ENCODE measurements at regions not wholly inside any gene's neighbourhood (a gene's known extent, or its start where the extent isn't known, plus 50 kb on each side); places are given as distances from the start of the nearest gene placed in this dataset.

GRCh38 chr20:50315586-50316551 lies 125.2 kb downstream of the CEBPB start:
- Histone ChIP-seq H3K9me3 (ENCODE audit: low read length) (0 out of 2 replicates have a peak, but pooled peaks cover 4% of the 10 kb centered on the region), H3K4me3 (ENCODE audit: low read depth, low read length, poor library complexity, severe bottlenecking) (no peak overlapping the region), H3K9me2 (ENCODE audit: low read depth, low read length) (no peaks in the 10 kb centered on the region), H3K27ac (ENCODE audit: low read depth, low read length, poor library complexity, severe bottlenecking) (no peak overlapping the region), H3F3A (ENCODE audit: insufficient read depth, low read length) (no peaks in the 10 kb centered on the region), H3K36me3 (ENCODE audit: insufficient read depth, low read length) (no peaks in the 10 kb centered on the region), H4K20me1 (ENCODE audit: insufficient read depth, low read length) (no peaks in the 10 kb centered on the region), H2AFZ (ENCODE audit: low read length) (no peak overlapping the region), H3K4me2 (ENCODE audit: low read length) (no peak overlapping the region), H3K4me1 (ENCODE audit: insufficient read depth, low read length, severe bottlenecking) (no peaks in the 10 kb centered on the region), H3K9ac (ENCODE audit: low read length) (no peak overlapping the region), H3K27me3 (ENCODE audit: insufficient read depth, low read length) (peaks cover 21% of the 10 kb centered on the region), H3K79me2 (ENCODE audit: insufficient read depth, low read length) (no peaks in the 10 kb centered on the region)
- TF ChIP-seq, protein P1, sequence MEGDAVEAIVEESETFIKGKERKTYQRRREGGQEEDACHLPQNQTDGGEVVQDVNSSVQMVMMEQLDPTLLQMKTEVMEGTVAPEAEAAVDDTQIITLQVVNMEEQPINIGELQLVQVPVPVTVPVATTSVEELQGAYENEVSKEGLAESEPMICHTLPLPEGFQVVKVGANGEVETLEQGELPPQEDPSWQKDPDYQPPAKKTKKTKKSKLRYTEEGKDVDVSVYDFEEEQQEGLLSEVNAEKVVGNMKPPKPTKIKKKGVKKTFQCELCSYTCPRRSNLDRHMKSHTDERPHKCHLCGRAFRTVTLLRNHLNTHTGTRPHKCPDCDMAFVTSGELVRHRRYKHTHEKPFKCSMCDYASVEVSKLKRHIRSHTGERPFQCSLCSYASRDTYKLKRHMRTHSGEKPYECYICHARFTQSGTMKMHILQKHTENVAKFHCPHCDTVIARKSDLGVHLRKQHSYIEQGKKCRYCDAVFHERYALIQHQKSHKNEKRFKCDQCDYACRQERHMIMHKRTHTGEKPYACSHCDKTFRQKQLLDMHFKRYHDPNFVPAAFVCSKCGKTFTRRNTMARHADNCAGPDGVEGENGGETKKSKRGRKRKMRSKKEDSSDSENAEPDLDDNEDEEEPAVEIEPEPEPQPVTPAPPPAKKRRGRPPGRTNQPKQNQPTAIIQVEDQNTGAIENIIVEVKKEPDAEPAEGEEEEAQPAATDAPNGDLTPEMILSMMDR (IDR thresholded peaks at IDR 0.05; ENCODE audit: low read length), result no peak
- no peak for TF ChIP-seq EZH2 (IDR thresholded peaks at IDR 0.05; ENCODE audit: borderline replicate concordance, low read length)

GRCh38 chr20:50317116-50317515 lies 126.5 kb downstream of the CEBPB start:
- Histone ChIP-seq H3F3A (ENCODE audit: insufficient read depth, low read length) (no peaks in the 10 kb centered on the region), H3K4me1 (ENCODE audit: insufficient read depth, low read length, severe bottlenecking) (no peaks in the 10 kb centered on the region), H3K9ac (ENCODE audit: low read length) (no peak overlapping the region), H3K79me2 (ENCODE audit: insufficient read depth, low read length) (no peaks in the 10 kb centered on the region), H3K27ac (ENCODE audit: low read depth, low read length, poor library complexity, severe bottlenecking) (no peak overlapping the region), H3K4me2 (ENCODE audit: low read length) (no peak overlapping the region), H3K27me3 (ENCODE audit: insufficient read depth, low read length) (peaks cover 21% of the 10 kb centered on the region), H2AFZ (ENCODE audit: low read length) (no peak overlapping the region), H3K36me3 (ENCODE audit: insufficient read depth, low read length) (no peaks in the 10 kb centered on the region), H3K9me3 (ENCODE audit: low read length) (0 out of 2 replicates have a peak, but pooled peaks cover 4% of the 10 kb centered on the region), H3K9me2 (ENCODE audit: low read depth, low read length) (no peaks in the 10 kb centered on the region), H3K4me3 (ENCODE audit: low read depth, low read length, poor library complexity, severe bottlenecking) (no peak overlapping the region), H4K20me1 (ENCODE audit: insufficient read depth, low read length) (no peaks in the 10 kb centered on the region)
- TF ChIP-seq, protein P1 (IDR thresholded peaks at IDR 0.05; ENCODE audit: low read length), result no peak
- no peak for TF ChIP-seq EZH2 (IDR thresholded peaks at IDR 0.05; ENCODE audit: borderline replicate concordance, low read length)

GRCh38 chr20:50317609-50318008 lies 127.0 kb downstream of the CEBPB start:
- H3K4me2 ChIP-seq (ENCODE audit: low read length), result no peak overlapping the region

More at GRCh38 chr20:50317609-50318008, 127.0 kb downstream of the CEBPB start:
- H3K27ac ChIP-seq (ENCODE audit: low read depth, low read length, poor library complexity, severe bottlenecking), result no peak overlapping the region
- H3K9me3 ChIP-seq (ENCODE audit: low read length), result 0 out of 2 replicates have a peak, but pooled peaks cover 4% of the 10 kb centered on the region
- H3K4me3 ChIP-seq (ENCODE audit: low read depth, low read length, poor library complexity, severe bottlenecking), result no peak overlapping the region
- no peaks in the 10 kb centered on the region for H4K20me1 ChIP-seq (ENCODE audit: insufficient read depth, low read length)
- H3K79me2 ChIP-seq (ENCODE audit: insufficient read depth, low read length), result no peaks in the 10 kb centered on the region
- no peak for TF ChIP-seq EZH2 (IDR thresholded peaks at IDR 0.05; ENCODE audit: borderline replicate concordance, low read length)
- TF ChIP-seq, protein P1 (IDR thresholded peaks at IDR 0.05; ENCODE audit: low read length), result no peak
- H3K4me1 ChIP-seq (ENCODE audit: insufficient read depth, low read length, severe bottlenecking), result no peaks in the 10 kb centered on the region
- H3F3A ChIP-seq (ENCODE audit: insufficient read depth, low read length), result no peaks in the 10 kb centered on the region
- H3K9me2 ChIP-seq (ENCODE audit: low read depth, low read length), result no peaks in the 10 kb centered on the region
- H2AFZ ChIP-seq (ENCODE audit: low read length), result no peak overlapping the region
- H3K9ac ChIP-seq (ENCODE audit: low read length), result no peak overlapping the region
- no peaks in the 10 kb centered on the region for H3K36me3 ChIP-seq (ENCODE audit: insufficient read depth, low read length)
- H3K27me3 ChIP-seq (ENCODE audit: insufficient read depth, low read length), result peaks cover 21% of the 10 kb centered on the region
